ENCODE measurements at regions not wholly inside any gene's neighbourhood (a gene's known extent, or its start where the extent isn't known, plus 50 kb on each side); places are given as distances from the start of the nearest gene placed in this dataset.
"Not testable (repeated sequence)": the region's sequence is repeated elsewhere in the genome, so short reads cannot be mapped to it uniquely, and the experiment has no call there.

GRCh38 chrX:142390998-142391397, 185.9 kb upstream of the MAGEC2 start:
- TF ChIP-seq CTCF (conservative IDR thresholded peaks at IDR 0.05 in 1 of 2, IDR thresholded peaks at IDR 0.05 in 1 of 2; ENCODE audit: low read depth in 1 of 2, low read length in 2 of 2); EZH2 (IDR thresholded peaks at IDR 0.05; ENCODE audit: low read length, missing control alignments): not testable (repeated sequence)
